OCI-LY1 (cell line): ENCODE measurements at regions not wholly inside any gene's neighbourhood (a gene's known extent, or its start where the extent isn't known, plus 50 kb on each side); places are given as distances from the start of the nearest gene placed in this dataset.

ENCODE experiments used
- H2AFZ ChIP-seq: fragments of 200-600 bp; sonication (generic), shearing (Covaris generic); 2 replicates; pipeline ENCODE4 v1.6.0; 2014; ENCODE audit warnings: antibody characterized with exemption, mild to moderate bottlenecking, low read length
- H3F3A ChIP-seq: fragments of 200-600 bp; sonication (generic), shearing (Covaris generic); 2 replicates; pipeline ENCODE4 v1.6.0; 2014; ENCODE audit warnings: mild to moderate bottlenecking, antibody characterized with exemption, low read length, moderate library complexity; ENCODE audit not compliant: insufficient read depth
- H3K27ac ChIP-seq: fragments of 200-600 bp; sonication (generic); 2 replicates; pipeline ENCODE4 v1.5.1; 2014; ENCODE audit warnings: low read length, mixed run types, mild to moderate bottlenecking, low read depth; ENCODE audit not compliant: poor library complexity, severe bottlenecking
- H3K27me3 ChIP-seq: fragments of 200-600 bp; sonication (generic); 2 replicates; pipeline ENCODE4 v1.6.0; 2014; ENCODE audit warnings: antibody characterized with exemption, mild to moderate bottlenecking, low read length, moderate library complexity; ENCODE audit not compliant: insufficient read depth
- H3K36me3 ChIP-seq: fragments of 200-600 bp; sonication (generic); 2 replicates; pipeline ENCODE4 v1.6.1; 2014; ENCODE audit warnings: mild to moderate bottlenecking, antibody characterized with exemption, low read length, moderate library complexity, mixed read lengths; ENCODE audit not compliant: insufficient read depth
- H3K4me1 ChIP-seq: fragments of 200-600 bp; sonication (generic); 2 replicates; pipeline ENCODE4 v1.5.1; 2014; ENCODE audit warnings: mild to moderate bottlenecking, low read length, moderate library complexity; ENCODE audit not compliant: insufficient read depth, severe bottlenecking
- H3K4me2 ChIP-seq: fragments of 200-600 bp; sonication (generic), shearing (Covaris generic); 2 replicates; pipeline ENCODE4 v1.6.1; 2014; ENCODE audit warnings: low read length
- H3K4me3 ChIP-seq: fragments of 200-600 bp; sonication (generic); 2 replicates; pipeline ENCODE4 v1.5.1; 2014; ENCODE audit warnings: low read length, low read depth, mild to moderate bottlenecking, mixed read lengths; ENCODE audit not compliant: poor library complexity, severe bottlenecking
- H3K79me2 ChIP-seq: fragments of 200-600 bp; shearing (Covaris generic); 2 replicates; pipeline ENCODE4 v1.6.1; 2016; ENCODE audit warnings: mixed run types, low read length, mixed read lengths; ENCODE audit not compliant: insufficient read depth
- H3K9ac ChIP-seq: fragments of 200-600 bp; sonication (generic), shearing (Covaris generic); 2 replicates; pipeline ENCODE4 v1.6.1; 2014; ENCODE audit warnings: mild to moderate bottlenecking, low read length, mixed read lengths
- H3K9me2 ChIP-seq: fragments of 200-600 bp; sonication (generic), shearing (Covaris generic); 2 replicates; pipeline ENCODE4 v1.6.1; 2014; ENCODE audit warnings: low read depth, mild to moderate bottlenecking, low read length, mixed read lengths
- H3K9me3 ChIP-seq: fragments of 200-600 bp; shearing (Covaris generic); 2 replicates; pipeline ENCODE4 v1.6.1; 2014; ENCODE audit warnings: low read length, mixed read lengths
- H4K20me1 ChIP-seq: fragments of 200-600 bp; sonication (generic), shearing (Covaris generic); 2 replicates; pipeline ENCODE4 v1.6.0; 2016; ENCODE audit warnings: mild to moderate bottlenecking, low read length; ENCODE audit not compliant: insufficient read depth
- EZH2 ChIP-seq: fragments of 200-600 bp; sonication (generic), shearing (Covaris generic); IDR thresholded peaks from 2 replicates; pipeline ENCODE4 v1.8.0; 2017; ENCODE audit warnings: borderline replicate concordance, mixed run types, mild to moderate bottlenecking, antibody characterized with exemption, low read length, moderate library complexity, mixed read lengths
- TF ChIP-seq, protein P1 (sequence below): fragments of 200-600 bp; sonication (generic), shearing (Covaris generic); IDR thresholded peaks from 2 replicates; pipeline ENCODE4 v1.5.1; 2017; ENCODE audit warnings: mild to moderate bottlenecking, antibody characterized with exemption, low read length, moderate library complexity, mixed read lengths

DNA sequence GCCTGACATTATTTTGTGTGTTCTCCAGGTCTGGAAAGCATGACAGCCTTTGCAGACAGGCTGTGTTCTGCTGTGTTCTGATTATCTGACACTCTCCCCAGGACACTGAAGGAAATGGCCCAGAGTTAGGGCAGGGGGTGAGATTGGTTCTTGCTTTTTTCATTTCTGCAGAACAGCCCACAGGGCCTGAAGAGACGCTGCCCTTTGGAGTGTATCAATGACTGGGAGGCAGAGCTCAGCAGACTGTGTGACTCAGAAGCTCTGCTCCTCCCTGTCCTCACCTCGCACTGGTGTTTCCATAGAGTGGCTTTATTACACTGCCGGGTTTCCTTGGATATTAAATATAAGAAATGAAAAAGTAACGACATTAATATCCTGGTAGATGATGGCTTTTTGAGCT, 523.6 kb downstream of the NTRK3 start:
- H3K27ac ChIP-seq: no peak overlapping the region
- H3K4me3 ChIP-seq: no peak overlapping the region
- no peak overlapping the region for H3K9ac ChIP-seq
- no peaks in the 10 kb centered on the region for H3K36me3 ChIP-seq
- H3K9me3 ChIP-seq: no peaks in the 10 kb centered on the region
- no peaks in the 10 kb centered on the region for H4K20me1 ChIP-seq
- H2AFZ ChIP-seq: no peak overlapping the region
- TF ChIP-seq, protein P1, sequence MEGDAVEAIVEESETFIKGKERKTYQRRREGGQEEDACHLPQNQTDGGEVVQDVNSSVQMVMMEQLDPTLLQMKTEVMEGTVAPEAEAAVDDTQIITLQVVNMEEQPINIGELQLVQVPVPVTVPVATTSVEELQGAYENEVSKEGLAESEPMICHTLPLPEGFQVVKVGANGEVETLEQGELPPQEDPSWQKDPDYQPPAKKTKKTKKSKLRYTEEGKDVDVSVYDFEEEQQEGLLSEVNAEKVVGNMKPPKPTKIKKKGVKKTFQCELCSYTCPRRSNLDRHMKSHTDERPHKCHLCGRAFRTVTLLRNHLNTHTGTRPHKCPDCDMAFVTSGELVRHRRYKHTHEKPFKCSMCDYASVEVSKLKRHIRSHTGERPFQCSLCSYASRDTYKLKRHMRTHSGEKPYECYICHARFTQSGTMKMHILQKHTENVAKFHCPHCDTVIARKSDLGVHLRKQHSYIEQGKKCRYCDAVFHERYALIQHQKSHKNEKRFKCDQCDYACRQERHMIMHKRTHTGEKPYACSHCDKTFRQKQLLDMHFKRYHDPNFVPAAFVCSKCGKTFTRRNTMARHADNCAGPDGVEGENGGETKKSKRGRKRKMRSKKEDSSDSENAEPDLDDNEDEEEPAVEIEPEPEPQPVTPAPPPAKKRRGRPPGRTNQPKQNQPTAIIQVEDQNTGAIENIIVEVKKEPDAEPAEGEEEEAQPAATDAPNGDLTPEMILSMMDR: no peak
- no peak for TF ChIP-seq EZH2
- no peaks in the 10 kb centered on the region for H3K27me3 ChIP-seq
- no peaks in the 10 kb centered on the region for H3K9me2 ChIP-seq
- no peak overlapping the region for H3K4me2 ChIP-seq
- no peaks in the 10 kb centered on the region for H3K79me2 ChIP-seq
- no peaks in the 10 kb centered on the region for H3F3A ChIP-seq
- no peaks in the 10 kb centered on the region for H3K4me1 ChIP-seq

- H3K36me3 ChIP-seq: no peaks in the 10 kb centered on the region
- no peaks in the 10 kb centered on the region for H4K20me1 ChIP-seq
- no peaks in the 10 kb centered on the region for H3F3A ChIP-seq
- no peak overlapping the region for H3K4me2 ChIP-seq
- H3K9me3 ChIP-seq: no peaks in the 10 kb centered on the region
- H3K27ac ChIP-seq: no peak overlapping the region
- H2AFZ ChIP-seq: no peak overlapping the region
- no peaks in the 10 kb centered on the region for H3K4me1 ChIP-seq
- no peak for TF ChIP-seq EZH2
- TF ChIP-seq, protein P1: no peak
- H3K27me3 ChIP-seq: no peaks in the 10 kb centered on the region
- no peaks in the 10 kb centered on the region for H3K9me2 ChIP-seq
- H3K9ac ChIP-seq: no peak overlapping the region
- no peak overlapping the region for H3K4me3 ChIP-seq
- H3K79me2 ChIP-seq: no peaks in the 10 kb centered on the region
Observed at GRCh38 chr15:87731630-87732029, 524.9 kb downstream of the NTRK3 start.

DNA sequence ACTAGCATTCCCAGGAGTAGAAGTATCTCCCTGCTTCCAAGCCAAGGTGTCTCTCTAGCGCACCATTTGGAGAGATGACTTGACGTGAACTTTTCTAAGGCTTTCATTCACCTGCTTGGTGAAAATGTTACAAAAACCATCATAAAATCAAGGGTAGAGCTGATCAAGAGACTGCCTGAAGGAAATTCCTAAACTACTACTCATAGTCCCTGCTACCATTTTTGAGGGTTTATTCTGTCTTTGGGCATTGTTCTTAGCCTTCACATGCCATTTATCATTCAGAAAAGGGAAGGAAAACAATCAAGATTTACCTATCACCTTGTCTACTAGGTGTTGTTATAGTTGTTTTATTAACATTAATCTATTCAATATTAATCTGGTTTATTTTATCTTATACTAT, 525.8 kb downstream of the NTRK3 start:
- Histone ChIP-seq H3K36me3 (no peaks in the 10 kb centered on the region), H3F3A (no peaks in the 10 kb centered on the region), H3K79me2 (no peaks in the 10 kb centered on the region), H3K27ac (no peak overlapping the region), H3K27me3 (no peaks in the 10 kb centered on the region), H3K9ac (no peak overlapping the region), H3K4me3 (no peak overlapping the region), H3K9me2 (no peaks in the 10 kb centered on the region), H3K4me2 (no peak overlapping the region), H2AFZ (no peak overlapping the region), H3K4me1 (no peaks in the 10 kb centered on the region), H3K9me3 (no peaks in the 10 kb centered on the region), H4K20me1 (no peaks in the 10 kb centered on the region)
- TF ChIP-seq, protein P1: no peak
- TF ChIP-seq EZH2: no peak
